Psoas muscle (tissue), 7 donors: ENCODE measurements at regions not wholly inside any gene's neighbourhood (a gene's known extent, or its start where the extent isn't known, plus 50 kb on each side); places are given as distances from the start of the nearest gene placed in this dataset.

Experiments used
- ATAC-seq, 4 donors: fragments of 200-7000 bp; cut with Tn5 transposase; one replicate each; pipeline ENCODE4 v1.9.1; 2020; ENCODE audit warnings: moderate library complexity in 3 of 4, mild to moderate bottlenecking in 2 of 4
- DNase-seq, 2 donors: peaks; one replicate each; pipeline ENCODE4 v3.0.0-alpha.2; 2020
- H3K27ac ChIP-seq: fragments of 200-600 bp; one replicate; pipeline ENCODE4 v1.8.0; 2022
- H3K27me3 ChIP-seq, 3 donors: fragments of 200-600 bp in 1 of 3; one replicate each; pipeline versions ENCODE4 v1.6.1 to v1.8.0; 2013 to 2022; ENCODE audit warnings: low read length in 2 of 3, mild to moderate bottlenecking in 2 of 3, moderate library complexity in 1 of 3; ENCODE audit not compliant: insufficient read depth in 3 of 3
- H3K36me3 ChIP-seq, 2 donors: fragments of 200-600 bp in 1 of 2; one replicate each; pipeline versions ENCODE4 v1.6.1 to v1.8.0; 2013 to 2022; ENCODE audit warnings: low read depth in 1 of 2, mild to moderate bottlenecking in 1 of 2, moderate library complexity in 1 of 2; ENCODE audit not compliant: insufficient read depth in 1 of 2
- H3K4me1 ChIP-seq: fragments of 200-600 bp; one replicate; pipeline ENCODE4 v1.8.0; 2022
- H3K4me3 ChIP-seq: fragments of 200-600 bp; one replicate; pipeline ENCODE4 v1.8.0; 2022; ENCODE audit warnings: mild to moderate bottlenecking
- H3K9me3 ChIP-seq: fragments of 200-600 bp; one replicate; pipeline ENCODE4 v1.8.0; 2022
- WGBS, 3 donors: extraction: QIAGEN DNeasy Blood & Tissue Kit; methylation state at CpG; one replicate each; pipeline versions ENCODE4 v1.1.6 to v1.1.7; 2013; 5-methylcytosine and 5-hydroxymethylcytosine counted together
- intact Hi-C, 2 donors: fragments of 100-400 bp; cut with DNase I; formaldehyde crosslinking; loops; one replicate each; pipeline versions ENCODE4 v1.11.0 to v1.14.2; 2022
- TF ChIP-seq, protein P1 (sequence below): fragments of 200-600 bp; IDR thresholded peaks from one replicate; pipeline ENCODE4 v1.8.0; 2022; ENCODE audit warnings: antibody characterized with exemption
- donor health status: healthy with polysubstance abuse.
- donor health status: DM: no; HTN: no; CAD: no; lungs with moderate emphysema.
- donor health status: Bipolar disorder and iron deficiency.
- donor health status: healthy.
- donor health status: DM: yes; HTN: yes; CAD: no.
- donor health status: DM: no; HTN: no; CAD: no.
- donor health status: DM: yes; HTN: yes; CAD: no.

DNA sequence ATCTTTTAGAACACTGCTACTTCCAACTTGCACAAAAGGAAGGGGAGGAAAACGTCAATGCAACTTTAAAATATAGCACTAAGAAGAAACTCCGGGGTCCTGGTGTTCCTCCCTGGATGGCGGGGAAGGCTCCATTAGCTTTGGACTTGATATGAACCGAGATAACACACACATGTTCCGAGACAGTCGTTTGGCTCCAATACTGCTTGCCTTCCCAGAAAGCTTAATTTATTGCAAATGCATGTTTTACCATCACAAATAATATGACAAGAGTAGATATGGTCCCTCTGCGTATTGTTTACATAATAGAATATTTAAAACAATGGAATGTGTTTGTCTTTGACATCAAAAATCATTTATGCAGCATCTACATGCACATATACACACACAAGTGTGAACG is 87.6 kb upstream of the CLMN start:
- H3K9me3 ChIP-seq: no peaks in the 10 kb centered on the region
- DNase-seq: no peak
- 80 to 83% (median 81%) methylated on average over 8 of the region's 8 CpGs for WGBS, 3 donors
- H3K27ac ChIP-seq: no peak overlapping the region
- no peaks in the 10 kb centered on the region for H3K4me1 ChIP-seq
- no peaks in the 10 kb centered on the region for H3K27me3 ChIP-seq
- intact Hi-C loops: no loop called here
- TF ChIP-seq, protein P1, sequence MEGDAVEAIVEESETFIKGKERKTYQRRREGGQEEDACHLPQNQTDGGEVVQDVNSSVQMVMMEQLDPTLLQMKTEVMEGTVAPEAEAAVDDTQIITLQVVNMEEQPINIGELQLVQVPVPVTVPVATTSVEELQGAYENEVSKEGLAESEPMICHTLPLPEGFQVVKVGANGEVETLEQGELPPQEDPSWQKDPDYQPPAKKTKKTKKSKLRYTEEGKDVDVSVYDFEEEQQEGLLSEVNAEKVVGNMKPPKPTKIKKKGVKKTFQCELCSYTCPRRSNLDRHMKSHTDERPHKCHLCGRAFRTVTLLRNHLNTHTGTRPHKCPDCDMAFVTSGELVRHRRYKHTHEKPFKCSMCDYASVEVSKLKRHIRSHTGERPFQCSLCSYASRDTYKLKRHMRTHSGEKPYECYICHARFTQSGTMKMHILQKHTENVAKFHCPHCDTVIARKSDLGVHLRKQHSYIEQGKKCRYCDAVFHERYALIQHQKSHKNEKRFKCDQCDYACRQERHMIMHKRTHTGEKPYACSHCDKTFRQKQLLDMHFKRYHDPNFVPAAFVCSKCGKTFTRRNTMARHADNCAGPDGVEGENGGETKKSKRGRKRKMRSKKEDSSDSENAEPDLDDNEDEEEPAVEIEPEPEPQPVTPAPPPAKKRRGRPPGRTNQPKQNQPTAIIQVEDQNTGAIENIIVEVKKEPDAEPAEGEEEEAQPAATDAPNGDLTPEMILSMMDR: no peak
- no peak overlapping the region for H3K4me3 ChIP-seq
- no peaks in the 10 kb centered on the region for H3K36me3 ChIP-seq
- no peak for ATAC-seq

DNA sequence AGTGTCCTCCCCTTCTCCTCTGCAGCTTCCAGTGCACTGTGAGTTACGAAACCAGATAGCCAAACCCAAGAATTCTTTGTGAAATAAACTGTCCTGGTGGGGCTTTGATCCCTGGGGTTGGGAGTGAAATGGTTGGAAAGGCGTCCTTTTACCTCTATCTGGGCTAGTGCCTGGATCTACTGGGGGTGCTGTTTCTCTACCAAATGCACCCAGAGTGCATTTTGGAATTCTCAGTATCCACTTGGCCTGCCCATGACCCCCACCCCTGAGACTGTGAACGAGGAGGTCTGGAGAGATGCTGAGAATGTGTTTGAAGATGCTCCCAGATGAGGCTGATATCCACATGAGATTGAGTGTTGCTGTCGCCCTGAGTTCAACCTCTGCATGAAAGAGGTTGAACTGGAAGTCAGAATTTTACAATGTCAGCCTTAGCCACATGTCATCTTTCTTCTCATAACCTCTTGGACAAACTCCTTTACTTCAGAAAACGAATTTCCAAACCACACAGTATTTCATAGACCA is 87.1 kb upstream of the CLMN start:
- intact Hi-C loops: no loop called here
- Histone ChIP-seq H3K4me1 (no peaks in the 10 kb centered on the region), H3K27ac (no peak overlapping the region), H3K4me3 (no peak overlapping the region), H3K36me3 (no peaks in the 10 kb centered on the region), H3K9me3 (no peaks in the 10 kb centered on the region), H3K27me3 (no peaks in the 10 kb centered on the region)
- 69 to 80% (median 73%) methylated on average over 5 of the region's 5 CpGs for WGBS, 3 donors
- DNase-seq (no peak), ATAC-seq (no peak)
- TF ChIP-seq, protein P1: no peak

DNA sequence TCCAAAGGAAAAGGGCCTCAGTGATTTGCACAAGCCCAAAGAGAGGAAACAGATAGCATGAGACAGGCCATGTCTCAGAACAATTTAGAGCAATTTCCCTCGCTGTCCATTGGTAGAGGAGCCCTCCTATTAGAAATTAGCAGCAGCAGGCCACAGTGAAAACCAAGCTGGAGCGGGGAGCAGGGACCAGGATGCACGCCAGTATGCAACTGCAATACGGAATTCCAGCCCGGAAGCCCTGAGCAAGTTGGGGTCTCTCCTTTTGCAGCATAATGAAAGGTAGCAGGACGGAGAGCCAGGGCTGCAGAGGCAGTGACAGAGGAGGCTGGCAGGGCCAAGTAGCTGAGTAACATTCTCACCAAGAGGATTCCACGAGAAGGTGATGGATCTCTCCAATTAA is 84.9 kb upstream of the CLMN start:
- Histone ChIP-seq H3K27ac (no peak overlapping the region), H3K27me3 (no peaks in the 10 kb centered on the region), H3K9me3 (no peaks in the 10 kb centered on the region), H3K36me3 (no peaks in the 10 kb centered on the region), H3K4me3 (no peak overlapping the region), H3K4me1 (no peaks in the 10 kb centered on the region)
- intact Hi-C loops: no loop called here
- WGBS, 3 donors: 58 to 69% (median 69%) methylated on average over 7 of the region's 7 CpGs
- ATAC-seq (no peak), DNase-seq (no peak)
- TF ChIP-seq, protein P1: no peak

DNA sequence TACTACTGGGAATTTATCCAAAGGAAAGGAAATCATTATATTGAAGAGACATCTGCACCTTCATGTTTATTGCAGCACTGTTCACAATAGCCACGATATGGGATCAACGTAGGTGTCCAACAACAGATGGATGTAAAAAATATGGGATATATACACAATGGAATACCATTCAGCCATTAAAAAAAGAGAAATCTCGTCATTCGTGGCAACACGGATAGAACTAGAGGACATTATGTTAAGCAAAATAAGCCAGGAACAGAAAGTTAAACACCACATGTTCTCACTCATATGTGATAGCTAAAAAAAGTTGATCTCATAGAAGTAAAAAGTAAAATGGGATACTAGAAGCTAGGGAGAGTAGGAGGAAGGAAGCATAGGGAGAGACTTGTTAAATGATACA is 82.9 kb upstream of the CLMN start:
- Histone ChIP-seq H3K9me3 (no peaks in the 10 kb centered on the region), H3K27ac (no peak overlapping the region), H3K4me1 (no peaks in the 10 kb centered on the region), H3K4me3 (no peak overlapping the region), H3K36me3 (no peaks in the 10 kb centered on the region), H3K27me3 (no peaks in the 10 kb centered on the region)
- TF ChIP-seq, protein P1: no peak
- WGBS, 3 donors: 53 to 71% (median 67%) methylated on average over 5 of the region's 5 CpGs
- DNase-seq: no peak
- intact Hi-C loops: no loop called here
- ATAC-seq: no peak

DNA sequence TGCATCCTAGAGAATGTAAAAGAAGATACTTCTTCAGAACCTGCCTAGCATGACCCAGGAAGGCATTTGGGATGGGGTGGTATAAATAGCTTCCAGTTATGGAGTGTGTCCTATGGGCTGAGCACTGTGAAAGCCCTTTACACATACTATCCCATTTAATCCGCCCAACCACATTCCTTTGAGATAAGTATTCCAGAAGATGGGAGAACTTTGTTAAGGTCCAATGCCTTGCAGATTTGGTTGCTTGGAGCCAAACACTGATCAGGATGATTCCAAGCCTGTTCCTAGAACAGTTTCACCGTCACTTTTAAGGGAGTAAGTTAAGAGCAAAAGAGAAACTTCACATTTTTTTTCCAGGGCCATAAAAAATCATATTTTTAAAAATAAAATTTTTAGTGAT is 82.5 kb upstream of the CLMN start:
- WGBS, 3 donors: 64 to 72% (median 64%) methylated on average over 2 of the region's 2 CpGs
- intact Hi-C loops: no loop called here
- TF ChIP-seq, protein P1: no peak
- ATAC-seq (no peak), DNase-seq (no peak)
- H3K36me3 ChIP-seq: no peaks in the 10 kb centered on the region
- no peak overlapping the region for H3K4me3 ChIP-seq
- no peaks in the 10 kb centered on the region for H3K9me3 ChIP-seq
- no peaks in the 10 kb centered on the region for H3K27me3 ChIP-seq
- no peaks in the 10 kb centered on the region for H3K4me1 ChIP-seq
- H3K27ac ChIP-seq: no peak overlapping the region
